OCI-LY7 (cell line): ENCODE measurements at regions not wholly inside any gene's neighbourhood (a gene's known extent, or its start where the extent isn't known, plus 50 kb on each side); places are given as distances from the start of the nearest gene placed in this dataset.

Source experiments
- EZH2phosphoT487 ChIP-seq: fragments of 200-600 bp; sonication (generic); IDR thresholded peaks from 2 replicates; pipeline ENCODE4 v1.6.1; 2018; ENCODE audit warnings: low read depth, borderline replicate concordance, mild to moderate bottlenecking, mixed run types, antibody characterized with exemption, low read length, moderate library complexity, mixed read lengths
- TF ChIP-seq, protein P1 (sequence below): fragments of 200-600 bp; sonication (generic); conservative IDR thresholded peaks from 2 replicates; pipeline ENCODE4 v1.5.1; 2014; ENCODE audit warnings: mild to moderate bottlenecking, antibody characterized with exemption, low read length, moderate library complexity, mixed read lengths

GRCh38 chr13:68940049-68940448, 1167.6 kb upstream of the ATXN8OS start:
- TF ChIP-seq, protein P1, sequence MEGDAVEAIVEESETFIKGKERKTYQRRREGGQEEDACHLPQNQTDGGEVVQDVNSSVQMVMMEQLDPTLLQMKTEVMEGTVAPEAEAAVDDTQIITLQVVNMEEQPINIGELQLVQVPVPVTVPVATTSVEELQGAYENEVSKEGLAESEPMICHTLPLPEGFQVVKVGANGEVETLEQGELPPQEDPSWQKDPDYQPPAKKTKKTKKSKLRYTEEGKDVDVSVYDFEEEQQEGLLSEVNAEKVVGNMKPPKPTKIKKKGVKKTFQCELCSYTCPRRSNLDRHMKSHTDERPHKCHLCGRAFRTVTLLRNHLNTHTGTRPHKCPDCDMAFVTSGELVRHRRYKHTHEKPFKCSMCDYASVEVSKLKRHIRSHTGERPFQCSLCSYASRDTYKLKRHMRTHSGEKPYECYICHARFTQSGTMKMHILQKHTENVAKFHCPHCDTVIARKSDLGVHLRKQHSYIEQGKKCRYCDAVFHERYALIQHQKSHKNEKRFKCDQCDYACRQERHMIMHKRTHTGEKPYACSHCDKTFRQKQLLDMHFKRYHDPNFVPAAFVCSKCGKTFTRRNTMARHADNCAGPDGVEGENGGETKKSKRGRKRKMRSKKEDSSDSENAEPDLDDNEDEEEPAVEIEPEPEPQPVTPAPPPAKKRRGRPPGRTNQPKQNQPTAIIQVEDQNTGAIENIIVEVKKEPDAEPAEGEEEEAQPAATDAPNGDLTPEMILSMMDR: no peak
- no peak for TF ChIP-seq EZH2phosphoT487
